ENCODE measurements at regions not wholly inside any gene's neighbourhood (a gene's known extent, or its start where the extent isn't known, plus 50 kb on each side); places are given as distances from the start of the nearest gene placed in this dataset.

DNA sequence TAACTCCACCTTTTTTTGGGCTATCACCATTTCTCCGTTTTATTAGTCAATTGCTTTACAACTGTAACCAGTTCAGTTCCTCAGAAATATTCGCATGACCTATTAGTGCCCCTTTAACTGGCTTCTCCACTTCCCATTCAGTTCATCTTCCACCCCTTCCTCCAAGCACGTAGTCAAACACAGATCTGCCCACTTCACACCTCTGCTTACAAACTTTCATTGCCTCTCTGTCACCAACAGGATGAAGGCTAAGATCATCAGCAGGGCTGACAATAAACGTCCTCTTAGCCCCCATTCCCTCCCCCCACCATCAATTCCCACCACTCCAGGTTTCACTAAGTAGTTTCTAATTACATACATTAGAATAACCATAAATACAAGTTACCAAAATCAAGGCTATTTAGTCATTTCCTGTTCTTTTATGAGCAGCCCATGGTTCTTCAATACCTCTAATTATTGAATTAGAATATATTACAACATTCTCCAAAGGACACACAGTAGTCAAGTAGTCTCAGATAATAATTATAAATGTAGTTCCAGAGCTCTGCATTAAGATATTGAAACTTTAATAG, 95.7 kb downstream of the SPRY2 start:
- no peak for TF ChIP-seq CTCF (conservative IDR thresholded peaks at IDR 0.05)
- H3K27ac ChIP-seq = no peak overlapping the region

- TF ChIP-seq CTCF (conservative IDR thresholded peaks at IDR 0.05) = no peak
- no peak overlapping the region for H3K27ac ChIP-seq
Measured at GRCh38 chr13:80244574-80244973, 96.4 kb downstream of the SPRY2 start.

GRCh38 chr13:80242728-80243427, 98.0 kb downstream of the SPRY2 start:
- no peak overlapping the region for H3K27ac ChIP-seq
- TF ChIP-seq CTCF (conservative IDR thresholded peaks at IDR 0.05) = no peak

GRCh38 chr13:80239571-80240255, 101.2 kb downstream of the SPRY2 start:
- TF ChIP-seq CTCF (conservative IDR thresholded peaks at IDR 0.05) = no peak
- no peak overlapping the region for H3K27ac ChIP-seq

- no peak for TF ChIP-seq CTCF (conservative IDR thresholded peaks at IDR 0.05)
Measured at GRCh38 chr13:80239116-80239515, 101.8 kb downstream of the SPRY2 start.

GRCh38 chr13:80237646-80238045, 103.3 kb downstream of the SPRY2 start:
- TF ChIP-seq CTCF (conservative IDR thresholded peaks at IDR 0.05) = no peak
- H3K27ac ChIP-seq = no peak overlapping the region

More at GRCh38 chr13:80239116-80239515, 101.8 kb downstream of the SPRY2 start:
- H3K27ac ChIP-seq = no peak overlapping the region

DNA sequence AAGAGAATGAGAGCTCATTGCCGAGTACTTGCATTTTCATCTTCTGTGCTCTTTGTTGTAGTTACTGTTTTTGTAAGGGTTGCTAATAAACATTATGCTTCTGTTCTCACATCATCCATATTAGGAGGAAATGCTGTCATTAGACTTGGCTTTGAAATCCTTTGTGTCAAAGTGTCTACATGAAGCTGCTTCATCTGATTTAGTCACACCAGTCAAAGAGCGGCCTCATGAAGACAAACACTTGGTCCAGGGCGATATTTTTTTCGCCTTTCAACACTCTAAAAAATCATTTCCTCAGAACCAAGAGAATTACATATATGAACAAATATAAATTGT, 105.0 kb downstream of the SPRY2 start:
- H3K27ac ChIP-seq = peak overlapping the region; percentile 83
- TF ChIP-seq CTCF (conservative IDR thresholded peaks at IDR 0.05) = no peak
